ENCODE measurements at regions not wholly inside any gene's neighbourhood (a gene's known extent, or its start where the extent isn't known, plus 50 kb on each side); places are given as distances from the start of the nearest gene placed in this dataset.

GRCh38 chr21:16842696-16843035, 670.2 kb upstream of the CXADR start:
- Histone ChIP-seq H3K4me1 (ENCODE audit: insufficient read depth, low read length) (peaks cover 6% of the 10 kb centered on the region), H3K4me3 (ENCODE audit: low read length) (no peak overlapping the region)

GRCh38 chr21:16847211-16847610, 665.6 kb upstream of the CXADR start:
- H3K27ac ChIP-seq (ENCODE audit: low read length) = no peak overlapping the region
- H3K9ac ChIP-seq (ENCODE audit: low read depth, low read length) = no peak overlapping the region
- no peaks in the 10 kb centered on the region for H3K27me3 ChIP-seq (ENCODE audit: insufficient read depth, low read length)
- H3K4me1 ChIP-seq (ENCODE audit: insufficient read depth, low read length) = no peaks in the 10 kb centered on the region
- H3K9me3 ChIP-seq (ENCODE audit: insufficient read depth, low read depth, low read length) = no peaks in the 10 kb centered on the region
- H3K4me3 ChIP-seq (ENCODE audit: low read length) = no peak overlapping the region
- no peaks in the 10 kb centered on the region for H3K36me3 ChIP-seq (ENCODE audit: insufficient read depth, low read depth, low read length)

More at GRCh38 chr21:16842696-16843035, 670.2 kb upstream of the CXADR start:
- Histone ChIP-seq H3K27me3 (ENCODE audit: insufficient read depth, low read length) (no peaks in the 10 kb centered on the region), H3K9me3 (ENCODE audit: insufficient read depth, low read depth, low read length) (no peaks in the 10 kb centered on the region), H3K9ac (ENCODE audit: low read depth, low read length) (no peak overlapping the region), H3K36me3 (ENCODE audit: insufficient read depth, low read depth, low read length) (no peaks in the 10 kb centered on the region), H3K27ac (ENCODE audit: low read length) (no peak overlapping the region)

DNA sequence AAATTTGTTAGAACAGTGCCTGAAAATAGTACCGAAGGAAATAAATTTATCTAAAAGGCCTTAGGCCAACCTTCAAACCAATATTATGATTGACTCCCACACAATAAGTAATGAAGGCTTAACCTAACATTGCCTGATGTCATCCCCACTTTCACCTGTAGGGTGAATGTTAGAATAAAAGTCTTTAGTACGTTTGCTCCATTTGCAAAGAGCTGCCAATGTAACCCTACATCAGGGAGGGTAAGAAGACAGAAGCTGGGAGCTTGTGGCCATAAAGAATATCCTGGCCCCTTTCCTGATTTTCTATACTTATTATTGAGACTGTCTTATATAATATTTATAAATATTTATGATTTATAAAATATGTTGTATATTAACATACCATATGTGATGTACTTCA, 661.8 kb upstream of the CXADR start:
- Histone ChIP-seq H3K9me3 (ENCODE audit: insufficient read depth, low read depth, low read length) (0 out of 2 replicates have a peak, but pooled peaks cover 5% of the 10 kb centered on the region), H3K36me3 (ENCODE audit: insufficient read depth, low read depth, low read length) (no peaks in the 10 kb centered on the region), H3K27me3 (ENCODE audit: insufficient read depth, low read length) (no peaks in the 10 kb centered on the region), H3K27ac (ENCODE audit: low read length) (no peak overlapping the region), H3K9ac (ENCODE audit: low read depth, low read length) (no peak overlapping the region), H3K4me1 (ENCODE audit: insufficient read depth, low read length) (no peaks in the 10 kb centered on the region), H3K4me3 (ENCODE audit: low read length) (no peak overlapping the region)

DNA sequence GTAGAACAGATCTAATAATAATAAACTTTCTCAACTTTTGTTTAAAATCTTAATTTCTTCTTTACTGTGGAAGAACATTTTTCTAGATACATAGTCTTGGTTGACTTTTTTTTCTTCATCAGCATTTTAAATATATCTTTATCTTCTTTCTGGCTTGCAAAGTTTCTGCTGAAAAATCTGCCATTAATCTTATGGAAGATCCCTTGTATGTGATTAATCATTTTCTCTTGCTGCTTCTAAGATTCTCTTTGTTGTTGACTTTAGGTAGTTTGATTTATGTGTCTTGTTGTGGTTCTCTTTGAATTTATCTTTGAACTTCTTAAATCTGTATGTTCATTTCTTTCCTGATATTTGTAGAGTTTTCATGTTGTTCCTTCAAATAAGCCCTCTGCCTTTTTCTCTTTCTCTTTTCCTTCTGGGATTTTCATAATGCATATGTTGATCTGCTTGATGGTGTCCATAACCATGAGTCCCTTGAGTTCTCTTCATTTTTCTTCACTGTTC, 657.6 kb upstream of the CXADR start:
- no peak overlapping the region for H3K4me3 ChIP-seq (ENCODE audit: low read length)
- 0 out of 2 replicates have a peak, but pooled peaks cover 5% of the 10 kb centered on the region for H3K9me3 ChIP-seq (ENCODE audit: insufficient read depth, low read depth, low read length)
- no peaks in the 10 kb centered on the region for H3K27me3 ChIP-seq (ENCODE audit: insufficient read depth, low read length)
- no peak overlapping the region for H3K9ac ChIP-seq (ENCODE audit: low read depth, low read length)
- H3K27ac ChIP-seq (ENCODE audit: low read length) = no peak overlapping the region
- H3K4me1 ChIP-seq (ENCODE audit: insufficient read depth, low read length) = no peaks in the 10 kb centered on the region
- H3K36me3 ChIP-seq (ENCODE audit: insufficient read depth, low read depth, low read length) = no peaks in the 10 kb centered on the region

- no peak overlapping the region for H3K27ac ChIP-seq (ENCODE audit: low read length)
- no peaks in the 10 kb centered on the region for H3K9me3 ChIP-seq (ENCODE audit: insufficient read depth, low read depth, low read length)
- H3K4me1 ChIP-seq (ENCODE audit: insufficient read depth, low read length) = peaks cover 6% of the 10 kb centered on the region; the same call in 1 of the 2 replicates
- H3K27me3 ChIP-seq (ENCODE audit: insufficient read depth, low read length) = no peaks in the 10 kb centered on the region
- no peak overlapping the region for H3K9ac ChIP-seq (ENCODE audit: low read depth, low read length)
- no peak overlapping the region for H3K4me3 ChIP-seq (ENCODE audit: low read length)
- no peaks in the 10 kb centered on the region for H3K36me3 ChIP-seq (ENCODE audit: insufficient read depth, low read depth, low read length)
Observed at GRCh38 chr21:16863362-16863905, 649.4 kb upstream of the CXADR start.

DNA sequence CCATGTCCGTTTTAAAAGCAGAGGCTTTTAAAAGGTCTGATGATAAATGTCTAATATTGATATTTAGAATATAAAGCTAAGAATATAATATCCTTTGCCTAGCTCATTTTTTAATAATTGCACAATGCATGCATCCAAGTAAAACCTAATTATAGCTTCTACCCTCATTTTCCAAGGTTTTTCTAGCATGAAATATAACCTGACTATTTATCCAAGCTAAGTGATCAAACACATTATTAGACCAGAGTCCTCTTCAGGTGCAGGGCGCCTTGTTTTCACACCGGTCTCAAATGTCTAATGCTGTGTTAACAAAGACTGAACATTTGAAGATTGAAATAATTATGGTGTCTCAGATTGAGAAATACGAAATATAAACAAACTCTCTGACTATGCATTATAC, 648.9 kb upstream of the CXADR start:
- Histone ChIP-seq H3K36me3 (ENCODE audit: insufficient read depth, low read depth, low read length) (no peaks in the 10 kb centered on the region), H3K9ac (ENCODE audit: low read depth, low read length) (no peak overlapping the region)

DNA sequence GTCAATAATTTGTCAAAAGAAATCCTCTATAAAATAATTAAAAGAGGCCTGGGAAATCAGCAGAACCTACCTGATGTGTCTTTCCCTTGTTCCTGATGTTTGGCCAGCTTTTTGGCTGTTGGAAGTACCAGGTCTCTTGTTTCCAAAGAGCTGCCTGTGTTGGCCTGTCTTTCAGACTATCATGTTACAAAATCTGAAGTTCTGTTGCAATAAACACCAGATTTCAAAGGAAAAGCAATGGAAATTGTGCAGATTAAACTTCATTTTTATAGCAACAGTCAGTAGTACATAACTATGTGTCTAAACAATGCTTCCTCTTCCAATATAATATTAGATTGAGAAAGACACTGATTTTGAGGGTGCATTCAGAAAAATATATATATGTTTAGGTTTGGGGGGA, 647.2 kb upstream of the CXADR start:
- H3K27ac ChIP-seq (ENCODE audit: low read length) = no peak overlapping the region
- H3K4me3 ChIP-seq (ENCODE audit: low read length) = no peak overlapping the region
- H3K9me3 ChIP-seq (ENCODE audit: insufficient read depth, low read depth, low read length) = no peaks in the 10 kb centered on the region
- H3K27me3 ChIP-seq (ENCODE audit: insufficient read depth, low read length) = no peaks in the 10 kb centered on the region
- no peaks in the 10 kb centered on the region for H3K36me3 ChIP-seq (ENCODE audit: insufficient read depth, low read depth, low read length)
- peaks cover 6% of the 10 kb centered on the region; the same call in 1 of the 2 replicates for H3K4me1 ChIP-seq (ENCODE audit: insufficient read depth, low read length)
- H3K9ac ChIP-seq (ENCODE audit: low read depth, low read length) = no peak overlapping the region

More for the DNA sequence above, 648.9 kb upstream of the CXADR start:
- no peak overlapping the region for H3K27ac ChIP-seq (ENCODE audit: low read length)
- no peaks in the 10 kb centered on the region for H3K27me3 ChIP-seq (ENCODE audit: insufficient read depth, low read length)
- H3K4me1 ChIP-seq (ENCODE audit: insufficient read depth, low read length) = peaks cover 6% of the 10 kb centered on the region; the same call in 1 of the 2 replicates
- no peaks in the 10 kb centered on the region for H3K9me3 ChIP-seq (ENCODE audit: insufficient read depth, low read depth, low read length)
- H3K4me3 ChIP-seq (ENCODE audit: low read length) = no peak overlapping the region

DNA sequence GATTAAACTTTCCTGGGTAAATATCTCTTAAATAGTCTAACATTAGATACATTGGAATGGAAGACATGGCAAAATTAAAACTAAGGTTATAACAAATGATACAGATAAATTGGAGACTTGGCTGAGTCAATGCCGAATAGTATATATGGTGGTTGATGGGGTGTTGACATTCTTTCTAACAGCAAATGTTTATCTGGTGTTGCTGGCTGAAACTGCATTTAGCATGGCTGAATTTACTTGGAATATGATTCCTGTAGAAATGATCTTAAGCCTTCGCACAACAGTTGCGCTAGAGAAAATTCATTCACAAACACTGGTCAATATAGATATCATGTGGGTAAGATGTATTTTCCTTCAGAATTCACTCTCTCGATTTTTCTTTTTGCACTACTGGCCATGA, 646.0 kb upstream of the CXADR start:
- no peaks in the 10 kb centered on the region for H3K9me3 ChIP-seq (ENCODE audit: insufficient read depth, low read depth, low read length)
- H3K36me3 ChIP-seq (ENCODE audit: insufficient read depth, low read depth, low read length) = no peaks in the 10 kb centered on the region
- H3K9ac ChIP-seq (ENCODE audit: low read depth, low read length) = no peak overlapping the region
- H3K27me3 ChIP-seq (ENCODE audit: insufficient read depth, low read length) = no peaks in the 10 kb centered on the region
- no peak overlapping the region for H3K27ac ChIP-seq (ENCODE audit: low read length)
- H3K4me3 ChIP-seq (ENCODE audit: low read length) = no peak overlapping the region
- peaks cover 2% of the 10 kb centered on the region; the same call in 1 of the 2 replicates for H3K4me1 ChIP-seq (ENCODE audit: insufficient read depth, low read length)

GRCh38 chr21:16870103-16870502, 642.7 kb upstream of the CXADR start:
- H3K4me3 ChIP-seq (ENCODE audit: low read length) = no peak overlapping the region
- no peaks in the 10 kb centered on the region for H3K27me3 ChIP-seq (ENCODE audit: insufficient read depth, low read length)
- H3K9ac ChIP-seq (ENCODE audit: low read depth, low read length) = no peak overlapping the region
- H3K9me3 ChIP-seq (ENCODE audit: insufficient read depth, low read depth, low read length) = no peaks in the 10 kb centered on the region
- no peaks in the 10 kb centered on the region for H3K36me3 ChIP-seq (ENCODE audit: insufficient read depth, low read depth, low read length)
- no peaks in the 10 kb centered on the region for H3K4me1 ChIP-seq (ENCODE audit: insufficient read depth, low read length)
- no peak overlapping the region for H3K27ac ChIP-seq (ENCODE audit: low read length)

DNA sequence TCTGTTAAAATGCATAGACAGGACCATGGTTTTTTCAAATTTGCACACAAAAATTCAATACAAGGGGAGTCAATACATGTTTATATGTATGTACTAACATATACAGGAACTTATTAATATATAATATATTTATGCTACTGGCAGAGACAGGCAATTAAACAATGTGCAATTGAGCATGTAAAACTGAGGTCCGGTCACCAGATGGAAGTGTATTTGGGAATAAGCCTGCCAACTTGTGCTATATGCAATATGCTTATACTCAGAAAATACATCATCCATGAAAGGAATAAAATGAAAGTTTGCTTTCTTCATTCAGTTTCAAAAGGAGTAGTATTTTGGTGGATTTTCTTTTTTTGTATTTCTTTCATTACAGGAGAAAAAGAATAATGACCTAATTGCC, 640.2 kb upstream of the CXADR start:
- H3K27me3 ChIP-seq (ENCODE audit: insufficient read depth, low read length) = no peaks in the 10 kb centered on the region
- H3K9ac ChIP-seq (ENCODE audit: low read depth, low read length) = no peak overlapping the region
- no peaks in the 10 kb centered on the region for H3K36me3 ChIP-seq (ENCODE audit: insufficient read depth, low read depth, low read length)
- no peak overlapping the region for H3K4me3 ChIP-seq (ENCODE audit: low read length)
- H3K9me3 ChIP-seq (ENCODE audit: insufficient read depth, low read depth, low read length) = no peaks in the 10 kb centered on the region
- H3K4me1 ChIP-seq (ENCODE audit: insufficient read depth, low read length) = no peaks in the 10 kb centered on the region
- no peak overlapping the region for H3K27ac ChIP-seq (ENCODE audit: low read length)

- Histone ChIP-seq H3K9ac (ENCODE audit: low read depth, low read length) (no peak overlapping the region), H3K4me3 (ENCODE audit: low read length) (no peak overlapping the region), H3K27ac (ENCODE audit: low read length) (no peak overlapping the region), H3K9me3 (ENCODE audit: insufficient read depth, low read depth, low read length) (no peaks in the 10 kb centered on the region), H3K36me3 (ENCODE audit: insufficient read depth, low read depth, low read length) (no peaks in the 10 kb centered on the region), H3K27me3 (ENCODE audit: insufficient read depth, low read length) (no peaks in the 10 kb centered on the region), H3K4me1 (ENCODE audit: insufficient read depth, low read length) (no peaks in the 10 kb centered on the region)
Observed at GRCh38 chr21:16873176-16873575, 639.7 kb upstream of the CXADR start.

DNA sequence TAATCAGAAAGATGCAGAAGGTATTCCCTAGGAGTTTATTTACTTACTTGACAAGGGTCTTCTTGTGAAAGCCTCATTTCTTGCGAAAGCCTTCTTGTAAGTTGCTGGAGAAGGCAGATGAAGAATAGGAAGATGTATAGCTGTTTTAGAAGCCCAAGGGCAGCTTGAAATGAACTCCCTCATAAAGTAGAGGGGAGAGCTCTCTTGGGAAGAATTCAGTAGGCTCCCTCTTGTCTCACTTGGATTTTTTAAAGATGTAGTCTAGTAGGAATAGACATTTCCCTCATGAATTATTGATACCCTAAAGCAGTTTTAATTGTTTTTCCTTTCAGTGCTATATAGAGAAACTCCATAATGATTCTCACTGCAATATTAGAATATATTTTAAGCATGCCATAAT, 639.2 kb upstream of the CXADR start:
- H3K4me1 ChIP-seq (ENCODE audit: insufficient read depth, low read length) = no peaks in the 10 kb centered on the region
- no peaks in the 10 kb centered on the region for H3K36me3 ChIP-seq (ENCODE audit: insufficient read depth, low read depth, low read length)
- no peaks in the 10 kb centered on the region for H3K9me3 ChIP-seq (ENCODE audit: insufficient read depth, low read depth, low read length)
- H3K27me3 ChIP-seq (ENCODE audit: insufficient read depth, low read length) = no peaks in the 10 kb centered on the region
- H3K9ac ChIP-seq (ENCODE audit: low read depth, low read length) = no peak overlapping the region
- no peak overlapping the region for H3K27ac ChIP-seq (ENCODE audit: low read length)
- no peak overlapping the region for H3K4me3 ChIP-seq (ENCODE audit: low read length)
